Kidney epithelial cell (primary cell): ENCODE measurements at regions not wholly inside any gene's neighbourhood (a gene's known extent, or its start where the extent isn't known, plus 50 kb on each side); places are given as distances from the start of the nearest gene placed in this dataset.

Source experiments
- DNase-seq: peaks from one replicate; pipeline ENCODE4 v3.0.0-alpha.2; 2010; ENCODE audit warnings: low read depth
- H3K27me3 ChIP-seq: 2 replicates; pipeline ENCODE4 v1.6.0; 2011; ENCODE audit warnings: low read length; ENCODE audit not compliant: control insufficient read depth, insufficient read depth
- H3K36me3 ChIP-seq: 2 replicates; pipeline ENCODE4 v1.5.1; 2011; ENCODE audit warnings: low read length; ENCODE audit not compliant: control insufficient read depth, insufficient read depth
- H3K4me3 ChIP-seq: 2 replicates; pipeline ENCODE4 v1.5.1; 2011; ENCODE audit warnings: low read depth, mild to moderate bottlenecking, control low read depth, low read length
- CTCF ChIP-seq: IDR thresholded peaks from 2 replicates; pipeline ENCODE4 v1.5.1; 2011; ENCODE audit warnings: mild to moderate bottlenecking, moderate library complexity, low read length, control low read depth, inconsistent platforms; ENCODE audit not compliant: insufficient read depth, poor library complexity, severe bottlenecking

- no peak for TF ChIP-seq CTCF
- no peak for DNase-seq
- Histone ChIP-seq H3K4me3 (no peak overlapping the region), H3K27me3 (peaks cover 5% of the 10 kb centered on the region), H3K36me3 (no peaks in the 10 kb centered on the region)
Observed at GRCh38 chr6:29884261-29884660, 56.6 kb downstream of the HLA-G start.

DNA sequence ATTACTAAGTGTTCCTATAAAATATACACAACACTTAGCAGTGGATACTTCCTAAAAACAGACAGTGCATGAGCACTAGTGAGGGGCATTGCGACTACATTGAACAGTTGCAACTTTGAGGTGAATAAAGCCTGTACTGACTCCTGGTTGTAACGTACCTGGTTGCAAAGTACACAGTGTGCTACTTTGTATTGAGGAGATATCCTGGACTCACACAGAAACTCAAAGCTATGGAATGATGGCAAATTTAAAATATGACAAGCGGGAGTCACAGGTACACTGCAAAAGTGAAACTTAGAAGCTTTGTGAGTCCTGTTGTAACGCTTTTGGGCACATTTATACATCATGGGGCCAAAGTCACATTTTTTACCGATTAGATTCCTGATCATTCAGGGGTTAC, 55.6 kb upstream of the HLA-A start:
- no peaks in the 10 kb centered on the region for H3K36me3 ChIP-seq
- no peak for DNase-seq
- H3K4me3 ChIP-seq: no peak overlapping the region
- peaks cover 5% of the 10 kb centered on the region for H3K27me3 ChIP-seq
- TF ChIP-seq CTCF: no peak

GRCh38 chr6:29887330-29887818, 55.0 kb upstream of the HLA-A start:
- Histone ChIP-seq H3K27me3 (peaks cover 5% of the 10 kb centered on the region), H3K36me3 (no peaks in the 10 kb centered on the region), H3K4me3 (peak overlapping the region; percentile 63)
- no peak for DNase-seq
- TF ChIP-seq CTCF: no peak

DNA sequence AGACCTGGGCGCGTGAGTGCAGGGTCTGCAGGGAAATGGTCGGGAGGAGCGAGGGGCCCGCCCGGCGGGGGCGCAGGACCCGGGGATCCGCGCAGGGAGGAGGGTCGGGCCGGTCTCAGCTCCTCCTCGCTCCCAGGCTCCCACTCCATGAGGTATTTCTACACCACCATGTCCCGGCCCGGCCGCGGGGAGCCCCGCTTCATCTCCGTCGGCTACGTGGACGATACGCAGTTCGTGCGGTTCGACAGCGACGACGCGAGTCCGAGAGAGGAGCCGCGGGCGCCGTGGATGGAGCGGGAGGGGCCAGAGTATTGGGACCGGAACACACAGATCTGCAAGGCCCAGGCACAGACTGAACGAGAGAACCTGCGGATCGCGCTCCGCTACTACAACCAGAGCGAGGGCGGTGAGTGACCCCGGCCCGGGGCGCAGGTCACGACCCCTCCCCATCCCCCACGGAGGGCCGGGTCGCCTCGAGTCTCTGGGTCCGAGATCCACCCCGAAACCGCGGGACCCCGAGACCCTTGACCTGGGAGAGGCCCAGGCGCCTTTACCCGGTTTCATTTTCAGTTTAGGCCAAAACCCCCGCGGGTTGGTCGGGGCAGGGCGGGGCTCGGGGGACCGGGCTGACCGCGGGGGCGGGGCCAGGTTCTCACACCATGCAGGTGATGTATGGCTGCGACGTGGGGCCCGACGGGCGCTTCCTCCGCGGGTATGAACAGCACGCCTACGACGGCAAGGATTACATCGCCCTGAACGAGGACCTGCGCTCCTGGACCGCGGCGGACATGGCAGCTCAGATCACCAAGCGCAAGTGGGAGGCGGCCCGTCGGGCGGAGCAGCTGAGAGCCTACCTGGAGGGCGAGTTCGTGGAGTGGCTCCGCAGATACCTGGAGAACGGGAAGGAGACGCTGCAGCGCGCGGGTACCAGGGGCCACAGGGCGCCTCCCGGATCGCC, 54.2 kb upstream of the HLA-A start:
- TF ChIP-seq CTCF: no peak
- no peaks in the 10 kb centered on the region for H3K36me3 ChIP-seq
- H3K4me3 ChIP-seq: peak overlapping the region; percentile 63
- no peak for DNase-seq
- peaks cover 5% of the 10 kb centered on the region for H3K27me3 ChIP-seq
